Colonic mucosa (tissue), 4 donors: ENCODE measurements at regions not wholly inside any gene's neighbourhood (a gene's known extent, or its start where the extent isn't known, plus 50 kb on each side); places are given as distances from the start of the nearest gene placed in this dataset.

Experiments
- DNase-seq: peaks from one replicate; pipeline ENCODE4 v3.0.0-alpha.2; 2020
- H3K27ac ChIP-seq: fragments of 200-600 bp; one replicate; pipeline ENCODE4 v1.8.0; 2021
- H3K27me3 ChIP-seq: fragments of 200-600 bp; one replicate; pipeline ENCODE4 v1.8.0; 2021
- H3K36me3 ChIP-seq: fragments of 200-600 bp; one replicate; pipeline ENCODE4 v1.8.0; 2021
- H3K4me1 ChIP-seq: fragments of 200-600 bp; one replicate; pipeline ENCODE4 v1.8.0; 2021; ENCODE audit warnings: mild to moderate bottlenecking
- H3K4me3 ChIP-seq: fragments of 200-600 bp; one replicate; pipeline ENCODE4 v1.8.0; 2021
- H3K9ac ChIP-seq, 2 donors: one replicate each; pipeline ENCODE4 v1.7.0; 2013; ENCODE audit warnings: control low read depth in 2 of 2, low read depth in 2 of 2, low read length in 2 of 2
- H3K9me3 ChIP-seq: fragments of 200-600 bp; one replicate; pipeline ENCODE4 v1.8.0; 2021
- CTCF ChIP-seq: fragments of 200-600 bp; IDR thresholded peaks from one replicate; pipeline ENCODE4 v1.8.0; 2022; ENCODE audit warnings: antibody characterized with exemption, mild to moderate bottlenecking
- intact Hi-C: fragments of 100-400 bp; cut with DNase I; formaldehyde crosslinking; loops from one replicate; pipeline ENCODE4 v1.14.1; 2022
- donor health status: healthy.
- donor health status: DM: no; HTN: no; CAD: no.
- donor health status: DM: no; HTN: no; CAD: no.

GRCh38 chr12:77407931-77408330 lies 342.6 kb upstream of the E2F7 start:
- H3K4me3 ChIP-seq = no peak overlapping the region
- H3K9ac ChIP-seq = no peak overlapping the region
- no peak for DNase-seq
- no peaks in the 10 kb centered on the region for H3K36me3 ChIP-seq
- no peaks in the 10 kb centered on the region for H3K4me1 ChIP-seq
- no peak overlapping the region for H3K27ac ChIP-seq
- no peak for TF ChIP-seq CTCF
- intact Hi-C loops = no loop called here
- H3K27me3 ChIP-seq = no peaks in the 10 kb centered on the region
- no peaks in the 10 kb centered on the region for H3K9me3 ChIP-seq

- intact Hi-C loops = no loop called here
- no peaks in the 10 kb centered on the region for H3K9me3 ChIP-seq
- H3K9ac ChIP-seq = no peak overlapping the region
- H3K27ac ChIP-seq = no peak overlapping the region
- no peak for TF ChIP-seq CTCF
- no peaks in the 10 kb centered on the region for H3K36me3 ChIP-seq
- H3K27me3 ChIP-seq = no peaks in the 10 kb centered on the region
- no peak for DNase-seq
- no peak overlapping the region for H3K4me3 ChIP-seq
- no peaks in the 10 kb centered on the region for H3K4me1 ChIP-seq
These were observed 341.0 kb upstream of the E2F7 start for GRCh38 chr12:77406219-77406905.

- no peak for DNase-seq
- Histone ChIP-seq H3K4me1 (no peaks in the 10 kb centered on the region), H3K27me3 (no peaks in the 10 kb centered on the region), H3K9me3 (no peaks in the 10 kb centered on the region), H3K36me3 (no peaks in the 10 kb centered on the region), H3K4me3 (no peak overlapping the region), H3K27ac (no peak overlapping the region), H3K9ac (no peak overlapping the region)
- no peak for TF ChIP-seq CTCF
- intact Hi-C loops = no loop called here
These were observed 337.3 kb upstream of the E2F7 start for GRCh38 chr12:77402716-77403115.

GRCh38 chr12:77401770-77402081 lies 336.4 kb upstream of the E2F7 start:
- Histone ChIP-seq H3K36me3 (no peaks in the 10 kb centered on the region), H3K27me3 (no peaks in the 10 kb centered on the region), H3K4me3 (no peak overlapping the region), H3K4me1 (no peaks in the 10 kb centered on the region), H3K27ac (no peak overlapping the region), H3K9me3 (no peaks in the 10 kb centered on the region), H3K9ac (no peak overlapping the region)
- DNase-seq = no peak
- intact Hi-C loops = no loop called here
- TF ChIP-seq CTCF = no peak

- Histone ChIP-seq H3K9me3 (no peaks in the 10 kb centered on the region), H3K36me3 (no peaks in the 10 kb centered on the region), H3K9ac (no peak overlapping the region), H3K4me3 (no peak overlapping the region), H3K27me3 (no peaks in the 10 kb centered on the region), H3K4me1 (no peaks in the 10 kb centered on the region), H3K27ac (no peak overlapping the region)
- intact Hi-C loops = no loop called here
- DNase-seq = no peak
- no peak for TF ChIP-seq CTCF
These were observed 335.8 kb upstream of the E2F7 start for GRCh38 chr12:77401064-77401769.
